K562 (cell line): ENCODE measurements at regions not wholly inside any gene's neighbourhood (a gene's known extent, or its start where the extent isn't known, plus 50 kb on each side); places are given as distances from the start of the nearest gene placed in this dataset.

Experiments used
- ATAC-seq: fragments of 200-7000 bp; cut with Tn5 transposase; 3 replicates; pipeline ENCODE4 v1.9.1; 2020; ENCODE audit warnings: moderate library complexity
- BruUV-seq: library from RNA; stranded (reverse); fragments of 400-500 nt; replicated peaks from 2 replicates; lab custom pipeline; 2021; lab: Mats Ljungman, UMichigan
- CTCF ChIA-PET: fragments of 300-600 bp; formaldehyde crosslinking; extraction: SDS; loops from one replicate; lab custom pipeline; 2021; ENCODE audit warnings: low intra/inter-chr PET ratio; lab: Yijun Ruan, JAX
- POLR2A ChIA-PET: fragments of 300-600, 350-650 bp; sonication (Branson Sonifier 250); formaldehyde crosslinking; extraction: SDS; loops from one replicate; lab custom pipeline; 2021; ENCODE audit warnings: antibody characterized with exemption, inconsistent platforms; lab: Yijun Ruan, JAX
- DNase-seq, 4 experiments: peaks; one replicate each; pipeline versions ENCODE4 v3.0.0 to v3.0.0-alpha.2; 2011 to 2018; ENCODE audit warnings: low spot score in 3 of 4, mixed read lengths in 3 of 4; ENCODE audit errors: extremely low read depth in 1 of 4
- FAIRE-seq: peaks from 2 replicates; lab custom pipeline; 2011; peaks lifted over from hg19 to GRCh38; lab: Jason Lieb, UNC
- H2AFZ ChIP-seq: 2 replicates; pipeline ENCODE4 v1.6.0; 2011; ENCODE audit warnings: low read depth, low read length, control low read depth, inconsistent platforms
- H3K27ac ChIP-seq: fragments of 200-600 bp; 3 replicates; pipeline ENCODE4 v1.8.0; 2011; ENCODE audit warnings: low read depth, mild to moderate bottlenecking, control low read depth, inconsistent platforms, low read length, moderate library complexity, mixed read lengths; ENCODE audit errors: extremely low read depth
- H3K27me3 ChIP-seq, 2 experiments: fragments of 300-600 bp in 1 of 2; 2 replicates in 1 of 2; 3 replicates in 1 of 2; pipeline versions ENCODE4 v1.6.0 to v1.8.0; 2011; ENCODE audit warnings: inconsistent platforms in 2 of 2, low read length in 2 of 2, mild to moderate bottlenecking in 1 of 2, mixed read lengths in 1 of 2, moderate library complexity in 1 of 2; ENCODE audit not compliant: control insufficient read depth in 2 of 2, insufficient read depth in 2 of 2
- H3K36me3 ChIP-seq: fragments of 300-600 bp; 3 replicates; pipeline ENCODE4 v1.8.0; 2011; ENCODE audit warnings: mild to moderate bottlenecking, low read length, inconsistent platforms; ENCODE audit not compliant: control insufficient read depth, insufficient read depth
- H3K4me1 ChIP-seq, 2 experiments: fragments of 200-600 bp in 1 of 2; replicated peaks in 1 of 2; 2 replicates in 1 of 2; 3 replicates in 1 of 2; pipeline versions ENCODE4 v1.5.1 to v1.8.0; 2011; ENCODE audit warnings: inconsistent platforms in 2 of 2, low read length in 2 of 2, mild to moderate bottlenecking in 1 of 2, mixed read lengths in 1 of 2, moderate library complexity in 1 of 2; ENCODE audit not compliant: control insufficient read depth in 2 of 2, insufficient read depth in 2 of 2
- H3K4me2 ChIP-seq: 2 replicates; pipeline ENCODE4 v1.6.1; 2011; ENCODE audit warnings: low read length, control low read depth, inconsistent platforms, mixed read lengths; ENCODE audit not compliant: insufficient read depth
- H3K4me3 ChIP-seq: fragments of 200-600 bp; sonication (generic), shearing (Covaris generic); 2 replicates; pipeline ENCODE4 v1.5.1; 2016; ENCODE audit warnings: control low read depth, inconsistent platforms
- H3K79me2 ChIP-seq: fragments of 200-600 bp; 3 replicates; pipeline ENCODE4 v1.8.0; 2011; ENCODE audit warnings: low read length, inconsistent platforms; ENCODE audit not compliant: control insufficient read depth, insufficient read depth
- H3K9ac ChIP-seq, 2 experiments: 2 replicates each; pipeline versions ENCODE4 v1.6.0 to v1.6.1; 2011; ENCODE audit warnings: low read depth in 2 of 2, low read length in 2 of 2, control low read depth in 1 of 2, inconsistent platforms in 1 of 2, mild to moderate bottlenecking in 1 of 2, mixed read lengths in 1 of 2; ENCODE audit not compliant: insufficient read depth in 1 of 2
- H3K9me1 ChIP-seq: one replicate; pipeline ENCODE4 v1.6.0; 2011; ENCODE audit warnings: inconsistent platforms, mild to moderate bottlenecking, low read length, moderate library complexity; ENCODE audit not compliant: control insufficient read depth, insufficient read depth
- H3K9me3 ChIP-seq: replicated peaks from 2 replicates; pipeline ENCODE4 v1.5.1; 2011; ENCODE audit warnings: low read depth, low read length, inconsistent platforms; ENCODE audit not compliant: control insufficient read depth, insufficient read depth
- H4K20me1 ChIP-seq: replicated peaks from 2 replicates; pipeline ENCODE4 v1.6.1; 2011; ENCODE audit warnings: low read length, inconsistent platforms, mixed read lengths; ENCODE audit not compliant: control insufficient read depth, insufficient read depth
- BRCA1 ChIP-seq, 2 experiments: fragments of 450-650 bp in 1 of 2; sonication (generic) in 1 of 2; formaldehyde crosslinking in 1 of 2; IDR thresholded peaks; 2 replicates each; pipeline versions ENCODE4 v1.5.0 to v1.6.1; 2017 to 2020; ENCODE audit warnings: mild to moderate bottlenecking in 1 of 2, missing genetic modification reagents in 1 of 2
- BRD4 ChIP-seq: fragments of 200-600 bp; sonication (generic); IDR thresholded peaks from 2 replicates; pipeline ENCODE4 v1.6.1; 2017; ENCODE audit warnings: inconsistent platforms
- ILK ChIP-seq: fragments of 450-650 bp; IDR thresholded peaks from 2 replicates; pipeline ENCODE4 v1.6.1; 2016; ENCODE audit warnings: missing genetic modification characterization, low read depth, mild to moderate bottlenecking, missing compliant biosample characterization, moderate library complexity, borderline replicate concordance
- KDM5B ChIP-seq: fragments of 200-600 bp; sonication (generic); IDR thresholded peaks from 2 replicates; pipeline ENCODE4 v1.6.1; 2012; ENCODE audit warnings: low read depth, mild to moderate bottlenecking, moderate library complexity, low read length, control low read depth, inconsistent platforms; ENCODE audit not compliant: insufficient replicate concordance
- MYC ChIP-seq, 2 experiments: fragments of 250-450 bp in 1 of 2; sonication (Bioruptor Pico) in 1 of 2; IDR thresholded peaks; 2 replicates each; pipeline versions ENCODE4 v1.5.1 to v1.6.1; 2012 to 2021; ENCODE audit warnings: low read depth in 2 of 2, borderline replicate concordance in 1 of 2, improper control_type of control experiment in 1 of 2, low read length in 1 of 2, mild to moderate bottlenecking in 1 of 2, moderate library complexity in 1 of 2
- PATZ1 ChIP-seq: fragments of 250-450 bp; sonication (Bioruptor Pico); IDR thresholded peaks from 2 replicates; pipeline ENCODE4 v1.5.0; 2020; ENCODE audit warnings: mild to moderate bottlenecking, borderline replicate concordance
- PTBP1 ChIP-seq: fragments of 200-400 bp; formaldehyde crosslinking; IDR thresholded peaks from 2 replicates; pipeline ENCODE4 v1.6.1; 2017; ENCODE audit warnings: low read depth, low read length
- SP2 ChIP-seq: IDR thresholded peaks from 2 replicates; pipeline ENCODE4 v1.6.1; 2011; ENCODE audit warnings: mild to moderate bottlenecking, low read depth, low read length, moderate library complexity; ENCODE audit not compliant: poor library complexity, severe bottlenecking; ENCODE audit errors: extremely low read depth
- YBX1 ChIP-seq: fragments of 450-650 bp; IDR thresholded peaks from 2 replicates; pipeline ENCODE4 v1.7.1; 2016; ENCODE audit warnings: mild to moderate bottlenecking
- ZEB2 ChIP-seq: fragments of 450-650 bp; IDR thresholded peaks from 2 replicates; pipeline ENCODE4 v1.6.1; 2016
- ZNF384 ChIP-seq: IDR thresholded peaks from 2 replicates; pipeline ENCODE4 v1.6.1; 2012; ENCODE audit warnings: low read depth, low read length, improper control_type of control experiment
- ZNF609 ChIP-seq: sonication (generic); formaldehyde crosslinking; IDR thresholded peaks from 2 replicates; pipeline ENCODE4 v1.8.1; 2023; ENCODE audit warnings: missing genetic modification reagents, mild to moderate bottlenecking, borderline replicate concordance
- ZNF707 ChIP-seq: fragments of 250-450 bp; sonication (Bioruptor Pico); conservative IDR thresholded peaks from 2 replicates; pipeline ENCODE4 v1.8.0; 2022; ENCODE audit warnings: inconsistent platforms, mild to moderate bottlenecking, moderate library complexity
- WGBS: fragments of 100-300 bp; shearing (Covaris generic); methylation state at CpG from one replicate; pipeline ENCODE4 v1.1.6; 2016; ENCODE audit warnings: low coverage, mixed read lengths; ENCODE audit not compliant: insufficient coverage; ENCODE audit errors: missing lambda C conversion rate; 5-methylcytosine and 5-hydroxymethylcytosine counted together
- in situ Hi-C: fragments of 300-500 bp; cut with MboI; formaldehyde crosslinking; loops from 4 replicates; pipeline ENCODE4 v1.15.0; 2018; ENCODE audit warnings: inconsistent platforms, mixed read lengths
- intact Hi-C: fragments of 100-400 bp; cut with micrococcal nuclease; formaldehyde crosslinking; loops from 2 replicates; pipeline ENCODE4 v1.14.2; 2022
- TF ChIP-seq, protein P1 (sequence below): fragments of 450-650 bp; formaldehyde crosslinking; IDR thresholded peaks from 2 replicates; pipeline ENCODE4 v1.4.0; 2022; ENCODE audit warnings: mild to moderate bottlenecking, moderate library complexity

DNA sequence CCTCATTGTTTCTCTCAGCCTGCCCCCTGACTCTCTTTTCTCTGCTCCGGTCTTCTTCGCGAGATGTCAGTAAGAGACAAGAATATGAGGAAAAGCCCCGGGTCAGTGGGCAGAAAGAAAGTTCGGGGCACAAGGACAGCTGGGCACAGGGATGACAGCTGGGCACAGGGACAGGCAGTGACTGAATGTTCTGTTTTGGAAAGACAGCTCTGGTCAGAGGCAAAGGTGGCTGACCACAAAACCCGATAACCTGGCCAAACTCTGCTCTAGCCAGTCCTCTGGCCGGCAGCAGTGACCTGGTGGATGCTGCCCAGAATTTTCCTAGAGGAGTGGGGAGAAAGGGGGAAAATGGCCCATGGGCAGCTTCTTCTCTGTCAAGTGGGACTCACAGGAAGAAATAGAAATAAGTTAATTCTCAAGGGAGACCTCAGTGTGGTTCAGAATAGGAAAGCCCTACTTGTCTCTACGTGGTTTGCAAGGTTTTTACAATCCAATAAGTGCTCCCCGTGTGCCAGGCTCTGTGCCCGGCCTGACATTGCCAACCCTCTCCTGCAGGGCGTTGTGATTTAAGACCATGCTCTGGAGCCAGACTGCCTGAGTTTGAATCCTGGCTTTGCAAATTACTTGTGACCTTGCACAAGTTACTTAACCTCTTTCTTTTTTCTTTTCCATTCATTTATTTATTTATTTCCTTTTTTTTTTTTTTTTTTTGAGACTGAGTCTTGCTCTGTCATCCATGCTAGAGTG lies 110.6 kb upstream of the ZNF716 start:
- FAIRE-seq, result no peak
- POLR2A ChIA-PET, result no interaction called here
- Histone ChIP-seq H2AFZ (no peak overlapping the region), H3K27me3 (no peaks in the 10 kb centered on the region), H3K27ac (no peak overlapping the region), H3K9ac (no peak overlapping the region), H3K9me3 (no peaks in the 10 kb centered on the region), H3K79me2 (no peaks in the 10 kb centered on the region), H3K4me2 (no peak overlapping the region), H3K36me3 (no peaks in the 10 kb centered on the region), H4K20me1 (no peaks in the 10 kb centered on the region), H3K4me3 (no peak overlapping the region), H3K9me1 (no peaks in the 10 kb centered on the region), H3K4me1 (no peaks in the 10 kb centered on the region)
- intact Hi-C loops (no loop called here), in situ Hi-C loops (no loop called here)
- 0% methylated on average over 8 of the region's 11 CpGs for WGBS
- DNase-seq, result no peak
- BruUV-seq, result no TSS peak
- no peak for ATAC-seq
- CTCF ChIA-PET, result no interaction called here
- no peak for TF ChIP-seq ZNF609 (CRISPR knock-in tag)
- no peak for TF ChIP-seq BRCA1 (IDR thresholded peaks at IDR 0.05)
- no peak for TF ChIP-seq BRCA1 (CRISPR knock-in tag; IDR thresholded peaks at IDR 0.05)
- no peak for TF ChIP-seq ZNF707 (CRISPR knock-in tag)
- TF ChIP-seq PTBP1, result no peak
- TF ChIP-seq SP2, result no peak
- TF ChIP-seq ILK (tag), result no peak
- no peak for TF ChIP-seq MYC (IDR thresholded peaks at IDR 0.05; ENCODE audit: low read depth, low read length)
- TF ChIP-seq MYC (CRISPR knock-in tag; IDR thresholded peaks at IDR 0.05; ENCODE audit: borderline replicate concordance, low read depth), result no peak
- TF ChIP-seq KDM5B, result no peak
- TF ChIP-seq ZNF384, result no peak
- TF ChIP-seq, protein P1, sequence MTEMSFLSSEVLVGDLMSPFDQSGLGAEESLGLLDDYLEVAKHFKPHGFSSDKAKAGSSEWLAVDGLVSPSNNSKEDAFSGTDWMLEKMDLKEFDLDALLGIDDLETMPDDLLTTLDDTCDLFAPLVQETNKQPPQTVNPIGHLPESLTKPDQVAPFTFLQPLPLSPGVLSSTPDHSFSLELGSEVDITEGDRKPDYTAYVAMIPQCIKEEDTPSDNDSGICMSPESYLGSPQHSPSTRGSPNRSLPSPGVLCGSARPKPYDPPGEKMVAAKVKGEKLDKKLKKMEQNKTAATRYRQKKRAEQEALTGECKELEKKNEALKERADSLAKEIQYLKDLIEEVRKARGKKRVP (CRISPR knock-in tag), result no peak
- no peak for TF ChIP-seq YBX1
- TF ChIP-seq ZEB2, result no peak
- no peak for TF ChIP-seq BRD4
- TF ChIP-seq PATZ1 (CRISPR knock-in tag), result no peak
